OCI-LY7 (cell line): ENCODE measurements at regions not wholly inside any gene's neighbourhood (a gene's known extent, or its start where the extent isn't known, plus 50 kb on each side); places are given as distances from the start of the nearest gene placed in this dataset.

ENCODE experiments used
- BruUV-seq: library from RNA; stranded (reverse); fragments of 400-500 nt; replicated peaks from 2 replicates; lab custom pipeline; 2021; lab: Mats Ljungman, UMichigan
- CTCF ChIA-PET: fragments of 300-600 bp; sonication (Branson Sonifier 250); formaldehyde crosslinking; loops from one replicate; lab custom pipeline; 2022; ENCODE audit warnings: antibody characterized with exemption; ENCODE audit not compliant: unreplicated experiment; lab: Charles Lee
- POLR2A ChIA-PET: fragments of 300-600 bp; sonication (Branson Sonifier 250); formaldehyde crosslinking; loops from one replicate; lab custom pipeline; 2022; ENCODE audit warnings: antibody characterized with exemption; lab: Charles Lee
- DNase-seq: peaks from one replicate; pipeline ENCODE4 v3.0.0-alpha.2; 2015; ENCODE audit warnings: low spot score
- H2AFZ ChIP-seq: fragments of 200-600 bp; sonication (generic), shearing (Covaris generic); 2 replicates; pipeline ENCODE4 v1.6.1; 2014; ENCODE audit warnings: mild to moderate bottlenecking, antibody characterized with exemption, low read length, moderate library complexity
- H3K27ac ChIP-seq: fragments of 200-600 bp; sonication (generic); 2 replicates; pipeline ENCODE4 v1.5.1; 2014; ENCODE audit warnings: mixed run types, low read depth, mild to moderate bottlenecking, moderate library complexity, low read length, inconsistent platforms; ENCODE audit not compliant: poor library complexity, severe bottlenecking
- H3K36me3 ChIP-seq: fragments of 200-600 bp; sonication (generic); 2 replicates; pipeline ENCODE4 v1.6.1; 2014; ENCODE audit warnings: mild to moderate bottlenecking, antibody characterized with exemption, low read length, moderate library complexity, mixed read lengths; ENCODE audit not compliant: insufficient read depth
- H3K4me1 ChIP-seq: fragments of 200-600 bp; sonication (generic); 2 replicates; pipeline ENCODE4 v1.5.1; 2014; ENCODE audit warnings: mild to moderate bottlenecking, low read length; ENCODE audit not compliant: insufficient read depth, poor library complexity, severe bottlenecking
- H3K4me2 ChIP-seq: fragments of 200-600 bp; sonication (generic); 2 replicates; pipeline ENCODE4 v1.6.1; 2014; ENCODE audit warnings: mild to moderate bottlenecking, low read length
- H3K4me3 ChIP-seq: fragments of 200-600 bp; sonication (generic); 2 replicates; pipeline ENCODE4 v1.5.1; 2014; ENCODE audit warnings: mild to moderate bottlenecking, low read depth, low read length; ENCODE audit not compliant: poor library complexity, severe bottlenecking
- H3K79me2 ChIP-seq: fragments of 200-600 bp; sonication (generic); 2 replicates; pipeline ENCODE4 v1.6.1; 2016; ENCODE audit warnings: low read depth, mild to moderate bottlenecking, low read length, moderate library complexity, mixed read lengths; ENCODE audit not compliant: insufficient read depth
- H3K9me2 ChIP-seq: fragments of 200-600 bp; sonication (generic); 2 replicates; pipeline ENCODE4 v1.6.1; 2016; ENCODE audit warnings: mild to moderate bottlenecking, low read length, mixed read lengths; ENCODE audit not compliant: insufficient read depth
- H3K9me3 ChIP-seq: fragments of 200-600 bp; sonication (generic); 2 replicates; pipeline ENCODE4 v1.6.1; 2014; ENCODE audit warnings: mild to moderate bottlenecking, mixed run types, low read length, mixed read lengths
- H4K20me1 ChIP-seq: fragments of 200-600 bp; sonication (generic); 2 replicates; pipeline ENCODE4 v1.6.1; 2014; ENCODE audit warnings: mild to moderate bottlenecking, antibody characterized with exemption, low read length, moderate library complexity, mixed read lengths; ENCODE audit not compliant: insufficient read depth
- CTCF ChIP-seq: fragments of 200-600 bp; sonication (generic); conservative IDR thresholded peaks from 2 replicates; pipeline ENCODE4 v1.5.1; 2014; ENCODE audit warnings: mild to moderate bottlenecking, antibody characterized with exemption, low read length, moderate library complexity, mixed read lengths
- EZH2phosphoT487 ChIP-seq: fragments of 200-600 bp; sonication (generic); IDR thresholded peaks from 2 replicates; pipeline ENCODE4 v1.6.1; 2018; ENCODE audit warnings: low read depth, borderline replicate concordance, mild to moderate bottlenecking, mixed run types, antibody characterized with exemption, low read length, moderate library complexity, mixed read lengths
- intact Hi-C: fragments of 100-400 bp; cut with micrococcal nuclease; formaldehyde crosslinking; loops from one replicate; pipeline ENCODE4 v1.10.0; 2022; ENCODE audit not compliant: unreplicated experiment

- Histone ChIP-seq H3K4me2 (no peak overlapping the region), H3K9me3 (no peaks in the 10 kb centered on the region), H2AFZ (no peak overlapping the region), H3K4me1 (no peaks in the 10 kb centered on the region), H3K9me2 (no peaks in the 10 kb centered on the region), H3K4me3 (no peak overlapping the region), H3K27ac (no peak overlapping the region), H4K20me1 (no peaks in the 10 kb centered on the region), H3K36me3 (no peaks in the 10 kb centered on the region), H3K79me2 (no peaks in the 10 kb centered on the region)
- TF ChIP-seq EZH2phosphoT487 (no peak), CTCF (no peak)
- no TSS peak for BruUV-seq
- ChIA-PET POLR2A (no interaction called here), CTCF (no interaction called here)
- intact Hi-C loops: no loop called here
- DNase-seq: no peak
Observed at GRCh38 chr2:223523551-223524001, 78.6 kb downstream of the SCG2 start.

- intact Hi-C loops: no loop called here
- no peaks in the 10 kb centered on the region for H3K79me2 ChIP-seq
- H2AFZ ChIP-seq: no peak overlapping the region
- POLR2A ChIA-PET: no interaction called here
- BruUV-seq: no TSS peak
- no peak overlapping the region for H3K4me3 ChIP-seq
- CTCF ChIA-PET: no interaction called here
- H3K4me2 ChIP-seq: no peak overlapping the region
- H3K27ac ChIP-seq: no peak overlapping the region
- DNase-seq: no peak
- H3K9me3 ChIP-seq: no peaks in the 10 kb centered on the region
- no peaks in the 10 kb centered on the region for H3K36me3 ChIP-seq
- no peaks in the 10 kb centered on the region for H3K4me1 ChIP-seq
- H4K20me1 ChIP-seq: no peaks in the 10 kb centered on the region
- no peaks in the 10 kb centered on the region for H3K9me2 ChIP-seq
- TF ChIP-seq CTCF (no peak), EZH2phosphoT487 (no peak)
Observed at GRCh38 chr2:223524066-223524465, 78.1 kb downstream of the SCG2 start.

DNA sequence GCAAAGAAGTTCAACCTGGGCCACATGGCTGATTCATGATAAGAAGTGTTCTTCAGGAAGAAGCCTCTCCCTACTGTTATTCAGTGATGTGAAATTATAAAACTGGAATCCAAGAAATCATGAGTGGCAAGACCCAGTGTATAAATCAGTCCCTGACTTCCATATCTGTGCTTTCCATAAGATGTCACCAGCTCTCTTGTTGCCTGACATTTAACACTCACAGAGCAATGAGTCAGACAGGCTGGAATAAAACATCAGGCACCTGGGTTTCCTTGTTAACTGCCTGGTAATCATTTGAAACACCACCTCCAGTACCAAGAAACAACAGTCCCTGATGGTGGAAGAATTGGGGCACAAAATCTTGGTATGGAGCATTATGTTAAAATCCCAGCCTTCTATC lies 76.1 kb downstream of the SCG2 start:
- Histone ChIP-seq H3K4me2 (no peak overlapping the region), H4K20me1 (no peaks in the 10 kb centered on the region), H3K4me3 (no peak overlapping the region), H3K36me3 (no peaks in the 10 kb centered on the region), H3K9me3 (no peaks in the 10 kb centered on the region), H3K4me1 (no peaks in the 10 kb centered on the region), H3K27ac (no peak overlapping the region), H2AFZ (no peak overlapping the region), H3K9me2 (no peaks in the 10 kb centered on the region), H3K79me2 (no peaks in the 10 kb centered on the region)
- intact Hi-C loops: no loop called here
- no TSS peak for BruUV-seq
- POLR2A ChIA-PET: interaction anchor here (0.5 kb wide), 1 partner anchor 179 kb away, joined by 6 read pairs; no protein-coding TSS in a partner anchor
- no peak for TF ChIP-seq CTCF
- no peak for TF ChIP-seq EZH2phosphoT487
- DNase-seq: no peak
- CTCF ChIA-PET: no interaction called here
